ENCODE measurements at regions not wholly inside any gene's neighbourhood (a gene's known extent, or its start where the extent isn't known, plus 50 kb on each side); places are given as distances from the start of the nearest gene placed in this dataset.

- TF ChIP-seq ZNF462 (CRISPR knock-in tag; IDR thresholded peaks at IDR 0.05) (no peak), POLR2AphosphoS5 (IDR thresholded peaks at IDR 0.05; ENCODE audit: low read depth) (no peak), REST (IDR thresholded peaks at IDR 0.05; ENCODE audit: unreplicated experiment) (no peak), JUNB (IDR thresholded peaks at IDR 0.05; ENCODE audit: unreplicated experiment) (no peak)
Measured at GRCh38 chr11:15638386-15638787, 523.7 kb downstream of the INSC start (continued).

GRCh38 chr11:15640318-15640717 lies 525.6 kb downstream of the INSC start:
- H3K27me3 Mint-ChIP-seq (ENCODE audit: insufficient read depth, low read depth, poor library complexity), result no peaks in the 10 kb centered on the region
- H3K79me2 ChIP-seq (replicated peaks; ENCODE audit: insufficient read depth), result no peaks in the 10 kb centered on the region
- ATAC-seq (no peak; the same call in 2 of the 3 replicates), DNase-seq (ENCODE audit: low spot score) (no peak)
- no peaks in the 10 kb centered on the region for H3K4me1 ChIP-seq (ENCODE audit: insufficient read depth)
- no peaks in the 10 kb centered on the region for H3K27me3 ChIP-seq (ENCODE audit: insufficient read depth)
- peaks cover 5% of the 10 kb centered on the region; the same call in 1 of the 2 replicates for H3K9me2 ChIP-seq (ENCODE audit: insufficient read depth)
- H3K36me3 ChIP-seq (ENCODE audit: insufficient read depth), result no peaks in the 10 kb centered on the region
- H4K20me1 ChIP-seq (replicated peaks; ENCODE audit: insufficient read depth), result no peaks in the 10 kb centered on the region
- no peak overlapping the region for H2AFZ ChIP-seq
- H3K27ac Mint-ChIP-seq, result no peak overlapping the region
- H3K27ac ChIP-seq (ENCODE audit: low read depth), result no peak overlapping the region
- H3K4me2 ChIP-seq, result no peak overlapping the region
- no peaks in the 10 kb centered on the region for H3F3A ChIP-seq (replicated peaks; ENCODE audit: low read depth)
- H3K4me3 ChIP-seq, result no peak overlapping the region
- H3K9me3 Mint-ChIP-seq, result peaks cover 5% of the 10 kb centered on the region; the same call in 2 of the 3 replicates
- peaks cover 2% of the 10 kb centered on the region; the same call in 1 of the 3 replicates for H3K4me1 Mint-ChIP-seq
- no peak overlapping the region for H3K4me3 Mint-ChIP-seq
- H3K36me3 Mint-ChIP-seq (ENCODE audit: low read depth), result peaks cover 3% of the 10 kb centered on the region; the same call in 1 of the 3 replicates
- TF ChIP-seq ZNF114 (CRISPR knock-in tag; IDR thresholded peaks at IDR 0.05) (no peak), STAT1 (IDR thresholded peaks at IDR 0.05; ENCODE audit: unreplicated experiment) (no peak), POLR2AphosphoS5 (IDR thresholded peaks at IDR 0.05; ENCODE audit: low read depth) (no peak), JUNB (IDR thresholded peaks at IDR 0.05; ENCODE audit: unreplicated experiment) (no peak), CTCF (conservative IDR thresholded peaks at IDR 0.05; ENCODE audit: low read depth in 2 of 2) (no peak), ZNF331 (CRISPR knock-in tag; IDR thresholded peaks at IDR 0.05; ENCODE audit: low read depth) (no peak), ETS1 (IDR thresholded peaks at IDR 0.05) (no peak)
